GM12878 (cell line): ENCODE measurements at regions not wholly inside any gene's neighbourhood (a gene's known extent, or its start where the extent isn't known, plus 50 kb on each side); places are given as distances from the start of the nearest gene placed in this dataset.

Source experiments
- CREB1 ChIP-seq: IDR thresholded peaks from 2 replicates; pipeline ENCODE4 v1.6.1; 2012; ENCODE audit warnings: low read depth, mild to moderate bottlenecking, inconsistent platforms
- SREBF1 ChIP-seq: IDR thresholded peaks from 2 replicates; pipeline ENCODE4 v1.6.1; 2012; ENCODE audit warnings: mild to moderate bottlenecking, low read length
- TARDBP ChIP-seq: IDR thresholded peaks from 2 replicates; pipeline ENCODE4 v1.6.1; 2016; ENCODE audit warnings: borderline replicate concordance
- TF ChIP-seq, protein P1 (sequence below): fragments of 450-650 bp; IDR thresholded peaks from 2 replicates; pipeline ENCODE4 v1.6.1; 2017; ENCODE audit warnings: mild to moderate bottlenecking
- TF ChIP-seq, protein P2 (sequence below): IDR thresholded peaks from 2 replicates; pipeline ENCODE4 v1.6.1; 2012; ENCODE audit warnings: mild to moderate bottlenecking, low read depth, low read length

DNA sequence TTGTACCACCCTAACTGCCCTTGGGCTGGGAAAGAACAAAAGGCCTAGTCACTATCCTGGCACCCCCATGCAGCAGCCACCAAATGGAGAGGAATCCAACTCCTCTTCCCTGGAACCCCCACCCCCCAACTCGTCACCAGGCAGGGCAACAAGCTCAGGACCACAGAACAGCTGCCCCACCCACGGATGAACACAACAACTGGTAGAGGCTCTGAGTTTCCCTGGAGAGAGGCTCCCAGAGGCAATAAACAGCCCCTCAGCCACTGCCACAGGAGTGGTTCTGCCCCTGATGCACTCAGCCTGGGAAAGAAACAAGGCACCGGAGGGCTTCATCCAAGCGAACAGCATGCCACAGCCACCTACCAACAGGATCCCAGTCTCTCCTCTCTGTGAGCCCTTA, 778.4 kb upstream of the FAT3 start:
- TF ChIP-seq, protein P1, sequence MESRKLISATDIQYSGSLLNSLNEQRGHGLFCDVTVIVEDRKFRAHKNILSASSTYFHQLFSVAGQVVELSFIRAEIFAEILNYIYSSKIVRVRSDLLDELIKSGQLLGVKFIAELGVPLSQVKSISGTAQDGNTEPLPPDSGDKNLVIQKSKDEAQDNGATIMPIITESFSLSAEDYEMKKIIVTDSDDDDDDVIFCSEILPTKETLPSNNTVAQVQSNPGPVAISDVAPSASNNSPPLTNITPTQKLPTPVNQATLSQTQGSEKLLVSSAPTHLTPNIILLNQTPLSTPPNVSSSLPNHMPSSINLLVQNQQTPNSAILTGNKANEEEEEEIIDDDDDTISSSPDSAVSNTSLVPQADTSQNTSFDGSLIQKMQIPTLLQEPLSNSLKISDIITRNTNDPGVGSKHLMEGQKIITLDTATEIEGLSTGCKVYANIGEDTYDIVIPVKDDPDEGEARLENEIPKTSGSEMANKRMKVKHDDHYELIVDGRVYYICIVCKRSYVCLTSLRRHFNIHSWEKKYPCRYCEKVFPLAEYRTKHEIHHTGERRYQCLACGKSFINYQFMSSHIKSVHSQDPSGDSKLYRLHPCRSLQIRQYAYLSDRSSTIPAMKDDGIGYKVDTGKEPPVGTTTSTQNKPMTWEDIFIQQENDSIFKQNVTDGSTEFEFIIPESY, result no peak
- TF ChIP-seq SREBF1 (no peak), CREB1 (no peak), TARDBP (no peak)
- TF ChIP-seq, protein P2, sequence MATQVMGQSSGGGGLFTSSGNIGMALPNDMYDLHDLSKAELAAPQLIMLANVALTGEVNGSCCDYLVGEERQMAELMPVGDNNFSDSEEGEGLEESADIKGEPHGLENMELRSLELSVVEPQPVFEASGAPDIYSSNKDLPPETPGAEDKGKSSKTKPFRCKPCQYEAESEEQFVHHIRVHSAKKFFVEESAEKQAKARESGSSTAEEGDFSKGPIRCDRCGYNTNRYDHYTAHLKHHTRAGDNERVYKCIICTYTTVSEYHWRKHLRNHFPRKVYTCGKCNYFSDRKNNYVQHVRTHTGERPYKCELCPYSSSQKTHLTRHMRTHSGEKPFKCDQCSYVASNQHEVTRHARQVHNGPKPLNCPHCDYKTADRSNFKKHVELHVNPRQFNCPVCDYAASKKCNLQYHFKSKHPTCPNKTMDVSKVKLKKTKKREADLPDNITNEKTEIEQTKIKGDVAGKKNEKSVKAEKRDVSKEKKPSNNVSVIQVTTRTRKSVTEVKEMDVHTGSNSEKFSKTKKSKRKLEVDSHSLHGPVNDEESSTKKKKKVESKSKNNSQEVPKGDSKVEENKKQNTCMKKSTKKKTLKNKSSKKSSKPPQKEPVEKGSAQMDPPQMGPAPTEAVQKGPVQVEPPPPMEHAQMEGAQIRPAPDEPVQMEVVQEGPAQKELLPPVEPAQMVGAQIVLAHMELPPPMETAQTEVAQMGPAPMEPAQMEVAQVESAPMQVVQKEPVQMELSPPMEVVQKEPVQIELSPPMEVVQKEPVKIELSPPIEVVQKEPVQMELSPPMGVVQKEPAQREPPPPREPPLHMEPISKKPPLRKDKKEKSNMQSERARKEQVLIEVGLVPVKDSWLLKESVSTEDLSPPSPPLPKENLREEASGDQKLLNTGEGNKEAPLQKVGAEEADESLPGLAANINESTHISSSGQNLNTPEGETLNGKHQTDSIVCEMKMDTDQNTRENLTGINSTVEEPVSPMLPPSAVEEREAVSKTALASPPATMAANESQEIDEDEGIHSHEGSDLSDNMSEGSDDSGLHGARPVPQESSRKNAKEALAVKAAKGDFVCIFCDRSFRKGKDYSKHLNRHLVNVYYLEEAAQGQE, result no peak
